CD4-positive, CD25-positive, alpha-beta regulatory T cell (primary cell): ENCODE measurements at regions not wholly inside any gene's neighbourhood (a gene's known extent, or its start where the extent isn't known, plus 50 kb on each side); places are given as distances from the start of the nearest gene placed in this dataset.

Experiments
- ATAC-seq, 2 donors: fragments of 150-1000 bp; cut with Tn5 transposase; one replicate each; pipeline ENCODE4 v1.10.0; 2021; ENCODE audit warnings: low read depth in 2 of 2, moderate number of reproducible peaks in 2 of 2, moderate library complexity in 1 of 2
- DNase-seq, 3 donors: peaks; one replicate each; pipeline versions ENCODE4 v3.0.0 to v3.0.0-alpha.2; 2012 to 2022; ENCODE audit warnings: mixed read lengths in 1 of 3
- H3K27ac ChIP-seq: one replicate; pipeline ENCODE4 v1.7.0; 2013; ENCODE audit warnings: mild to moderate bottlenecking, low read length; ENCODE audit not compliant: insufficient read depth, poor library complexity, severe bottlenecking
- H3K27me3 ChIP-seq: one replicate; pipeline ENCODE4 v1.7.0; 2013; ENCODE audit warnings: low read length; ENCODE audit not compliant: control insufficient read depth, insufficient read depth
- H3K36me3 ChIP-seq: one replicate; pipeline ENCODE4 v1.7.0; 2013; ENCODE audit warnings: mild to moderate bottlenecking, low read length, moderate library complexity; ENCODE audit not compliant: control insufficient read depth, insufficient read depth
- H3K4me1 ChIP-seq: 2 replicates; pipeline ENCODE4 v1.7.0; 2013; ENCODE audit warnings: mild to moderate bottlenecking, low read length; ENCODE audit not compliant: insufficient read depth, control insufficient read depth, poor library complexity, severe bottlenecking
- H3K4me3 ChIP-seq: one replicate; pipeline ENCODE4 v1.7.0; 2013; ENCODE audit warnings: low read depth, mild to moderate bottlenecking, low read length, moderate library complexity
- H3K9me3 ChIP-seq, 2 experiments: 1 replicate in 1 of 2; 2 replicates in 1 of 2; pipeline ENCODE4 v1.7.0; 2013; ENCODE audit warnings: low read length in 2 of 2, mild to moderate bottlenecking in 1 of 2, moderate library complexity in 1 of 2; ENCODE audit not compliant: control insufficient read depth in 2 of 2
- H3K27ac Mint-ChIP-seq, 3 donors: one replicate each; pipeline ENCODE4 v1.8.0; 2020 to 2022; ENCODE audit warnings: mild to moderate bottlenecking in 3 of 3, mixed read lengths in 3 of 3, moderate library complexity in 2 of 3
- H3K27me3 Mint-ChIP-seq: one replicate; pipeline ENCODE4 v1.8.0; 2022; ENCODE audit warnings: mild to moderate bottlenecking, mixed read lengths
- H3K36me3 Mint-ChIP-seq: one replicate; pipeline ENCODE4 v1.8.0; 2020; ENCODE audit warnings: mixed read lengths
- H3K4me1 Mint-ChIP-seq, 4 donors: one replicate each; pipeline ENCODE4 v1.8.0; 2020 to 2022; ENCODE audit warnings: mixed read lengths in 4 of 4, mild to moderate bottlenecking in 1 of 4
- H3K4me3 Mint-ChIP-seq, 4 donors: one replicate each; pipeline ENCODE4 v1.8.0; 2020 to 2022; ENCODE audit warnings: mild to moderate bottlenecking in 4 of 4, mixed read lengths in 4 of 4, moderate library complexity in 3 of 4
- H3K9me3 Mint-ChIP-seq, 7 donors: one replicate each; pipeline ENCODE4 v1.8.0; 2020 to 2022; ENCODE audit warnings: mixed read lengths in 7 of 7, mild to moderate bottlenecking in 3 of 7, moderate library complexity in 2 of 7

- H3K9me3 ChIP-seq, result no peaks in the 10 kb centered on the region
- no peak overlapping the region for H3K27ac Mint-ChIP-seq
- no peaks in the 10 kb centered on the region for H3K27me3 ChIP-seq
- no peaks in the 10 kb centered on the region for H3K27me3 Mint-ChIP-seq
- DNase-seq (no peak), ATAC-seq (no peak)
- H3K4me3 ChIP-seq, result no peak overlapping the region
- H3K4me3 Mint-ChIP-seq, result no peak overlapping the region
- H3K4me1 ChIP-seq, result no peaks in the 10 kb centered on the region
- H3K27ac ChIP-seq, result no peak overlapping the region
- no peaks in the 10 kb centered on the region for H3K36me3 Mint-ChIP-seq
- H3K9me3 Mint-ChIP-seq, result peaks cover 3 to 23% (median 4%) of the 10 kb centered on the region in 7 donors
- no peaks in the 10 kb centered on the region for H3K36me3 ChIP-seq
- no peaks in the 10 kb centered on the region for H3K4me1 Mint-ChIP-seq
Observed at GRCh38 chr7:41010418-41010817, 692.5 kb downstream of the INHBA start.

- no peak overlapping the region for H3K4me3 Mint-ChIP-seq
- Histone ChIP-seq H3K27ac (no peak overlapping the region), H3K4me1 (no peaks in the 10 kb centered on the region), H3K9me3 (no peaks in the 10 kb centered on the region), H3K27me3 (no peaks in the 10 kb centered on the region), H3K36me3 (no peaks in the 10 kb centered on the region), H3K4me3 (no peak overlapping the region)
- no peaks in the 10 kb centered on the region for H3K4me1 Mint-ChIP-seq
- no peak for DNase-seq
- no peaks in the 10 kb centered on the region for H3K27me3 Mint-ChIP-seq
- H3K36me3 Mint-ChIP-seq, result no peaks in the 10 kb centered on the region
- H3K9me3 Mint-ChIP-seq, result peaks cover 0 to 26% (median 4%) of the 10 kb centered on the region in 7 donors
- no peak overlapping the region for H3K27ac Mint-ChIP-seq
- no peak for ATAC-seq
Observed at GRCh38 chr7:41007811-41008210, 695.1 kb downstream of the INHBA start.

GRCh38 chr7:41007351-41007751 lies 695.5 kb downstream of the INHBA start:
- Mint-ChIP-seq H3K27ac (no peak overlapping the region), H3K4me3 (no peak overlapping the region), H3K9me3 (peaks cover 2 to 26% (median 4%) of the 10 kb centered on the region in 7 donors), H3K27me3 (no peaks in the 10 kb centered on the region), H3K4me1 (no peaks in the 10 kb centered on the region), H3K36me3 (no peaks in the 10 kb centered on the region)
- no peak for ATAC-seq
- no peaks in the 10 kb centered on the region for H3K9me3 ChIP-seq
- no peak overlapping the region for H3K27ac ChIP-seq
- no peaks in the 10 kb centered on the region for H3K4me1 ChIP-seq
- no peaks in the 10 kb centered on the region for H3K36me3 ChIP-seq
- no peak overlapping the region for H3K4me3 ChIP-seq
- no peak for DNase-seq
- H3K27me3 ChIP-seq, result no peaks in the 10 kb centered on the region

- Mint-ChIP-seq H3K27ac (no peak overlapping the region), H3K27me3 (no peaks in the 10 kb centered on the region), H3K4me3 (no peak overlapping the region), H3K4me1 (no peaks in the 10 kb centered on the region), H3K36me3 (no peaks in the 10 kb centered on the region), H3K9me3 (peaks cover 2 to 29% (median 4%) of the 10 kb centered on the region in 7 donors)
- Histone ChIP-seq H3K27me3 (no peaks in the 10 kb centered on the region), H3K4me3 (no peak overlapping the region), H3K27ac (no peak overlapping the region), H3K4me1 (no peaks in the 10 kb centered on the region), H3K36me3 (no peaks in the 10 kb centered on the region), H3K9me3 (no peaks in the 10 kb centered on the region)
- ATAC-seq (no peak), DNase-seq (no peak)
Observed at GRCh38 chr7:41006306-41006995, 696.4 kb downstream of the INHBA start.

GRCh38 chr7:41005374-41005901 lies 697.5 kb downstream of the INHBA start:
- H3K27me3 ChIP-seq, result no peaks in the 10 kb centered on the region
- no peak overlapping the region for H3K27ac ChIP-seq
- H3K36me3 ChIP-seq, result no peaks in the 10 kb centered on the region
- no peaks in the 10 kb centered on the region for H3K4me1 ChIP-seq
- no peaks in the 10 kb centered on the region for H3K36me3 Mint-ChIP-seq
- no peak overlapping the region for H3K4me3 Mint-ChIP-seq
- no peaks in the 10 kb centered on the region for H3K9me3 ChIP-seq
- DNase-seq (no peak), ATAC-seq (no peak)
- H3K4me1 Mint-ChIP-seq, result no peaks in the 10 kb centered on the region
- H3K4me3 ChIP-seq, result no peak overlapping the region
- no peak overlapping the region for H3K27ac Mint-ChIP-seq
- H3K27me3 Mint-ChIP-seq, result no peaks in the 10 kb centered on the region
- peaks cover 0 to 39% (median 4%) of the 10 kb centered on the region in 7 donors for H3K9me3 Mint-ChIP-seq

- Mint-ChIP-seq H3K4me1 (no peaks in the 10 kb centered on the region), H3K9me3 (peaks cover 0 to 27% (median 3%) of the 10 kb centered on the region in 7 donors), H3K4me3 (no peak overlapping the region), H3K27me3 (no peaks in the 10 kb centered on the region), H3K36me3 (no peaks in the 10 kb centered on the region), H3K27ac (no peak overlapping the region)
- Histone ChIP-seq H3K36me3 (no peaks in the 10 kb centered on the region), H3K27ac (no peak overlapping the region), H3K27me3 (no peaks in the 10 kb centered on the region), H3K4me3 (no peak overlapping the region), H3K9me3 (no peaks in the 10 kb centered on the region), H3K4me1 (no peaks in the 10 kb centered on the region)
- DNase-seq (no peak), ATAC-seq (no peak)
Observed at GRCh38 chr7:41003977-41004376, 698.9 kb downstream of the INHBA start.

- ATAC-seq, result no peak
- DNase-seq, result no peak
- H3K36me3 ChIP-seq, result no peaks in the 10 kb centered on the region
- Mint-ChIP-seq H3K4me1 (no peaks in the 10 kb centered on the region), H3K36me3 (no peaks in the 10 kb centered on the region), H3K4me3 (no peak overlapping the region), H3K27ac (no peak overlapping the region), H3K27me3 (no peaks in the 10 kb centered on the region), H3K9me3 (peaks cover 0 to 23% (median 3%) of the 10 kb centered on the region in 7 donors)
- H3K4me1 ChIP-seq, result no peaks in the 10 kb centered on the region
- H3K9me3 ChIP-seq, result no peaks in the 10 kb centered on the region
- H3K27ac ChIP-seq, result no peak overlapping the region
- H3K4me3 ChIP-seq, result no peak overlapping the region
- no peaks in the 10 kb centered on the region for H3K27me3 ChIP-seq
Observed at GRCh38 chr7:41003611-41003940, 699.3 kb downstream of the INHBA start.
